Neutrophil (primary cell): ENCODE measurements at regions not wholly inside any gene's neighbourhood (a gene's known extent, or its start where the extent isn't known, plus 50 kb on each side); places are given as distances from the start of the nearest gene placed in this dataset.

Experiments
- H3K27ac ChIP-seq: fragments of 200-600 bp; sonication (generic); 2 replicates; pipeline ENCODE4 v1.5.1; 2016; ENCODE audit warnings: mild to moderate bottlenecking, moderate library complexity
- H3K27me3 ChIP-seq: fragments of 200-600 bp; sonication (generic); 2 replicates; pipeline ENCODE4 v1.6.0; 2016; ENCODE audit warnings: mild to moderate bottlenecking
- H3K36me3 ChIP-seq: fragments of 200-600 bp; sonication (generic); 2 replicates; pipeline ENCODE4 v1.5.1; 2017
- H3K4me1 ChIP-seq, 2 experiments: fragments of 200-600 bp in 1 of 2; sonication (generic) in 1 of 2; 1 replicate in 1 of 2; 2 replicates in 1 of 2; pipeline versions ENCODE4 v1.5.1 to v1.6.1; 2013 to 2016; ENCODE audit warnings: low read depth in 1 of 2, low read length in 1 of 2, mild to moderate bottlenecking in 1 of 2, moderate library complexity in 1 of 2; ENCODE audit not compliant: control insufficient read depth in 1 of 2, insufficient read depth in 1 of 2
- H3K4me3 ChIP-seq, 2 experiments: fragments of 200-600 bp in 1 of 2; sonication (generic) in 1 of 2; 1 replicate in 1 of 2; 2 replicates in 1 of 2; pipeline ENCODE4 v1.5.1; 2013 to 2016; ENCODE audit warnings: low read depth in 1 of 2, low read length in 1 of 2, mild to moderate bottlenecking in 1 of 2, moderate library complexity in 1 of 2
- H3K9me3 ChIP-seq: fragments of 200-600 bp; sonication (generic); 2 replicates; pipeline ENCODE4 v1.5.1; 2016
- CTCF ChIP-seq: fragments of 200-600 bp; sonication (generic); IDR thresholded peaks from 2 replicates; pipeline ENCODE4 v1.5.1; 2016; ENCODE audit warnings: antibody characterized with exemption

- no peak overlapping the region for H3K27ac ChIP-seq
- no peaks in the 10 kb centered on the region for H3K27me3 ChIP-seq
- no peaks in the 10 kb centered on the region for H3K4me1 ChIP-seq
- no peak for TF ChIP-seq CTCF
- no peaks in the 10 kb centered on the region for H3K9me3 ChIP-seq
- no peak overlapping the region for H3K4me3 ChIP-seq
- H3K36me3 ChIP-seq, result no peaks in the 10 kb centered on the region
These were observed 1260.2 kb upstream of the PCDH7 start for GRCh38 chr4:29459926-29460325.

- Histone ChIP-seq H3K27ac (no peak overlapping the region), H3K27me3 (no peaks in the 10 kb centered on the region), H3K9me3 (no peaks in the 10 kb centered on the region), H3K4me3 (no peak overlapping the region), H3K4me1 (no peaks in the 10 kb centered on the region), H3K36me3 (no peaks in the 10 kb centered on the region)
- no peak for TF ChIP-seq CTCF
These were observed 1253.0 kb upstream of the PCDH7 start for GRCh38 chr4:29467044-29467717.
